Activated CD4-positive, alpha-beta memory T cell treated with anti-CD3 and anti-CD28 coated beads for 36 hours (primary cell): ENCODE measurements at regions not wholly inside any gene's neighbourhood (a gene's known extent, or its start where the extent isn't known, plus 50 kb on each side); places are given as distances from the start of the nearest gene placed in this dataset.

Experiments
- CTCF ChIA-PET: fragments of 350-600 bp; sonication (Branson Sonifier 250); formaldehyde crosslinking; loops from one replicate; lab custom pipeline; 2021; ENCODE audit warnings: antibody characterized with exemption, inconsistent platforms; lab: Charles Lee
- POLR2A ChIA-PET: fragments of 350-600 bp; sonication (Branson Sonifier 250); formaldehyde crosslinking; loops from one replicate; lab custom pipeline; 2021; ENCODE audit warnings: antibody characterized with exemption; lab: Charles Lee
- DNase-seq: peaks from one replicate; pipeline ENCODE4 v3.0.0-alpha.2; 2020
- H3K27ac Mint-ChIP-seq: one replicate; pipeline ENCODE4 v1.8.0; 2021; ENCODE audit warnings: mixed read lengths
- H3K27me3 Mint-ChIP-seq: one replicate; pipeline ENCODE4 v1.8.0; 2021; ENCODE audit warnings: mixed read lengths
- H3K36me3 Mint-ChIP-seq: one replicate; pipeline ENCODE4 v1.8.0; 2021; ENCODE audit warnings: mixed read lengths
- H3K4me1 Mint-ChIP-seq: one replicate; pipeline ENCODE4 v1.8.0; 2021; ENCODE audit warnings: low read depth, mixed read lengths
- H3K4me3 Mint-ChIP-seq: one replicate; pipeline ENCODE4 v1.8.0; 2021; ENCODE audit warnings: mild to moderate bottlenecking, mixed read lengths
- H3K9me3 Mint-ChIP-seq: one replicate; pipeline ENCODE4 v1.8.0; 2021; ENCODE audit warnings: mixed read lengths
- intact Hi-C: fragments of 100-400 bp; cut with micrococcal nuclease; formaldehyde crosslinking; loops from one replicate; pipeline ENCODE4 v1.15.1; 2023

DNA sequence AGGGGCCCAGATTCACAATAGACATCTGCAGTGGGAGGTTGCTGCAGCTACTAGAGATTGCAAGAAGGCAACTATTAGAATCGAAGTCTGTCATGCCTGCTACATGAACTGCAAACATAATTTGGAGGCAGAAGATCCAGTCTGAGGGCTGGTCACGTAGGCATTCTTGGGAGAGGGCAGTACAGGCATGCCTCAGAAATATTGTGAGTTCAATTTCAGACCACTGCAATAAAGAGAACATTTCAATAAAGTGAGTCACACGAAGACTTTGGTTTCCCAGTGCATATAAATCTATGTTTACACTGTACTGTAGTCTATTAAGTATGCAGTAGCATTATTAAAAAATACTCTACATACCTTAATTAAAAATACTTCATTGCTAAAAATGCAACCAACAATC is 585.8 kb upstream of the FAT1 start:
- H3K27me3 Mint-ChIP-seq, result no peaks in the 10 kb centered on the region
- no peaks in the 10 kb centered on the region for H3K36me3 Mint-ChIP-seq
- intact Hi-C loops, result no loop called here
- DNase-seq, result no peak
- ChIA-PET CTCF (no interaction called here), POLR2A (no interaction called here)
- H3K4me3 Mint-ChIP-seq, result no peak overlapping the region
- H3K9me3 Mint-ChIP-seq, result peaks cover 3% of the 10 kb centered on the region
- no peaks in the 10 kb centered on the region for H3K4me1 Mint-ChIP-seq
- no peak overlapping the region for H3K27ac Mint-ChIP-seq

DNA sequence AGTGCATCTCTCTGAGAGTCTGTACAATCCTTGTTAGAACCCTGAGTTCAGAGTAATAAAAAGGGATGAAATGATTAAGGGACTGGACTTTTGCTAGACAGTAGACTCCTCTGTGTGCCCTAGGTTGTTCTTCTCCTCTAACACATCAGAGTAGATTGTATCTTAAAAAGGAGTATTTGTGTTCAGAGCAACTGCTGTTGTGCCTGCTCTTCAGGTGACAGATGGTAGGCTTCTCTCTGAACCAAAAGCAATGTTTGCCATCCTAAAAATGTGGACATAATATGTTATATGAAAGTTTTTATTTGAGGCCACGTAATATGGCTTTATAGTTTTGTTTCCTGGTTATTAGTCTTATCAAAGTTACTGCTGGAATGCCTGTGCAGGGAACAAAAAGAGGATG is 588.6 kb upstream of the FAT1 start:
- H3K4me1 Mint-ChIP-seq, result no peaks in the 10 kb centered on the region
- H3K4me3 Mint-ChIP-seq, result no peak overlapping the region
- DNase-seq, result no peak
- H3K27me3 Mint-ChIP-seq, result no peaks in the 10 kb centered on the region
- peaks cover 5% of the 10 kb centered on the region for H3K9me3 Mint-ChIP-seq
- ChIA-PET POLR2A (no interaction called here), CTCF (no interaction called here)
- H3K27ac Mint-ChIP-seq, result no peak overlapping the region
- intact Hi-C loops, result no loop called here
- H3K36me3 Mint-ChIP-seq, result no peaks in the 10 kb centered on the region

DNA sequence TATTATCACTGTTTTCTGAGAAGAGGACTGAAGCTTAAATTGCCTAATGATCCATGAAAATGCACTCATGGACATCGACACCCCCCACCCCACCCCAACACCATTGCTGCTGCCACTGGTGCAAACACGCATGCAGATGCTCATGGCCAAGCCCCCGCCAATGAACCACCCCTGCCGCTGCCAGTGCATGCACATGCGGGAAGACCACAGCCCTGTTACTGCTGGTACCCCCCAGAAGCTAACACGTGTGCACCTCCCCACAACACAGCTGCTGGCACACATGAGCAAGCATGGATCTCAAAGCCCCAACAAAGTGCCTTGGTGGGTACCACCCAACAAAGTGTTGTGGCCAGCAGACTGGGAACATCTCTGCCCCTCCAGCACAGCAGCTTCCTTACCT is 594.1 kb upstream of the FAT1 start:
- POLR2A ChIA-PET, result no interaction called here
- intact Hi-C loops, result no loop called here
- no peak overlapping the region for H3K27ac Mint-ChIP-seq
- H3K4me1 Mint-ChIP-seq, result no peaks in the 10 kb centered on the region
- no peak for DNase-seq
- H3K27me3 Mint-ChIP-seq, result no peaks in the 10 kb centered on the region
- CTCF ChIA-PET, result no interaction called here
- no peak overlapping the region for H3K4me3 Mint-ChIP-seq
- peaks cover 7% of the 10 kb centered on the region for H3K9me3 Mint-ChIP-seq
- no peaks in the 10 kb centered on the region for H3K36me3 Mint-ChIP-seq

DNA sequence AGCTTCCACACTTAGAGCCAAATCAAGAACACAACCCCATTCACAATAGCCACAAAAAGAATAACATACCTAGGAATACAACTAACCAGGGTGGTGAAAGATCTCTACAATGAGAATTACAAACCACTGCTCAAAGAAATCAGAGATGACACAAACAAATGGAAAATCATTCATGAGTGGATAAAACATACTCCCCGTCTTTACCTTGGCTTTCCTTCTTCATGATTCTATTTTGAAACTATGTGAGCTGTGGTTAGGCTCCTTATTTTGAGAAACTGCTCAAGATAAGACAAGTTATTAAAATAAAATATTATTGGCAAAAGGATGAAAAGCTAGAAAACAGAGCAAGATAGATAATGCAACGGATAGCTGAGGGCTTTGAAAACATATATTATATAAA is 598.1 kb upstream of the FAT1 start:
- Mint-ChIP-seq H3K4me3 (no peak overlapping the region), H3K4me1 (no peaks in the 10 kb centered on the region), H3K9me3 (peaks cover 7% of the 10 kb centered on the region), H3K27me3 (no peaks in the 10 kb centered on the region), H3K27ac (no peak overlapping the region), H3K36me3 (no peaks in the 10 kb centered on the region)
- ChIA-PET CTCF (no interaction called here), POLR2A (no interaction called here)
- intact Hi-C loops, result no loop called here
- no peak for DNase-seq

DNA sequence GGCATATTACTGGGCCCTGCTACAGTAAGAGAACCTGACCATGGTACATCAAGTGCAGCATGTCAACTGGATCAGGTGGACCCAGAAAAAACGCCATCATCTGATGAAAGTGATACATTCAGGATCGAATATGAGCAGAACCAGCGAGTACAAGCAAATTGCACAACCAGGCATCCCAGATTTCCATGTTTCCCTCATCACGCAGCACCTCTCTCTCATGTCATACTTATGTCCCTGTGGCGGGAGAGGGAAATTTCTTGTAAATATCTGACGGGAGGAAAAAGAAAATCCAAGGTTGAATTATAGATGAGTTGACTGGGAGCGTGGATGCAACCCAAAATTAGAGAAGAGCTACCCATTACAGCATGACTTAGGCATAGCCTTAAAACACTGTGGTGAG is 608.5 kb upstream of the FAT1 start:
- CTCF ChIA-PET, result no interaction called here

DNA sequence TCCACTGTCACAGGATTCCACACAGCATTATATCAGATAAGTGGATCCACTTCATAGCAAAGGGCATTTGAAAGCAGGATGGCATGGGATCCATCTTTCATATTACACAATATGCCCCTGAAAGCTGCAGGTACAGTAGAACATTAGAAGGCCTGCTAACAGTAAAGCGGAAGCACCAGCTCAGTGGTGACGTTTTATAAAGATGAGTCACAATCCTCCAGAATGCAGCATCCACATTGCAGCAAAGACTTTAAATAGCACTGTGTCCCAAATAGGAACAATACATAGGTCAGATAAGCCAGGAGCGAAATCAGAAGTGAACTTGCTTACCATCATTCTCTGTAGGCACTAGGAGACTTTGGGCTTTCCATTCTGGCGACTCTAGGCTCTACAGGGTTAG is 609.5 kb upstream of the FAT1 start:
- Mint-ChIP-seq H3K9me3 (peaks cover 14% of the 10 kb centered on the region), H3K36me3 (no peaks in the 10 kb centered on the region), H3K27me3 (no peaks in the 10 kb centered on the region), H3K4me1 (no peaks in the 10 kb centered on the region), H3K27ac (no peak overlapping the region), H3K4me3 (no peak overlapping the region)
- POLR2A ChIA-PET, result no interaction called here
- CTCF ChIA-PET, result no interaction called here
- no peak for DNase-seq
- intact Hi-C loops, result no loop called here

More for the DNA sequence above, 608.5 kb upstream of the FAT1 start:
- intact Hi-C loops, result no loop called here
- no peaks in the 10 kb centered on the region for H3K27me3 Mint-ChIP-seq
- no peak overlapping the region for H3K27ac Mint-ChIP-seq
- H3K4me1 Mint-ChIP-seq, result no peaks in the 10 kb centered on the region
- POLR2A ChIA-PET, result no interaction called here
- DNase-seq, result no peak
- H3K36me3 Mint-ChIP-seq, result no peaks in the 10 kb centered on the region
- H3K4me3 Mint-ChIP-seq, result no peak overlapping the region
- peaks cover 14% of the 10 kb centered on the region for H3K9me3 Mint-ChIP-seq

DNA sequence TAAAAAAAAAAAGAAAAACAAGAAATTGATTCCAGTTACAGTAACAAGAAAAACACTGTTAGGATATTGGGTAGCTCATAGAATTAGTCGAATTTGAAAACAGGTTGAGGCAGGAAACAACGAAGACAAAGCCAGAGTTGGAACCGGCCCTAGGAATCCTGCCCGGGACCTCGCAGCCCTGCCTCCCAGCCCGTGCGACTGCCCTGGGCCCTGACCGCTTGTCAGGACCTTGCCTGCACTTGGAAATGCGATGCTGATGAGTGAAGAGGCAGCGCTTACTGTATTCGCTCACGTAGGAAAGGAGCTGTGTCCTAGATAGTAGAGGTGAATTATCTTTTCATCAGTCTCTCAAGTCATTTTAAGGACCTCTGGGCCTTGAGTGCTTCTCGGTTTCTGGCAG is 611.7 kb upstream of the FAT1 start:
- Mint-ChIP-seq H3K9me3 (peaks cover 19% of the 10 kb centered on the region), H3K27ac (no peak overlapping the region), H3K4me1 (no peaks in the 10 kb centered on the region), H3K36me3 (no peaks in the 10 kb centered on the region), H3K4me3 (no peak overlapping the region), H3K27me3 (no peaks in the 10 kb centered on the region)
- no peak for DNase-seq
- intact Hi-C loops, result no loop called here
- CTCF ChIA-PET, result interaction anchor here (0.6 kb wide), 1 partner anchor 101 kb away, joined by 3 read pairs; no protein-coding TSS in a partner anchor
- POLR2A ChIA-PET, result no interaction called here

DNA sequence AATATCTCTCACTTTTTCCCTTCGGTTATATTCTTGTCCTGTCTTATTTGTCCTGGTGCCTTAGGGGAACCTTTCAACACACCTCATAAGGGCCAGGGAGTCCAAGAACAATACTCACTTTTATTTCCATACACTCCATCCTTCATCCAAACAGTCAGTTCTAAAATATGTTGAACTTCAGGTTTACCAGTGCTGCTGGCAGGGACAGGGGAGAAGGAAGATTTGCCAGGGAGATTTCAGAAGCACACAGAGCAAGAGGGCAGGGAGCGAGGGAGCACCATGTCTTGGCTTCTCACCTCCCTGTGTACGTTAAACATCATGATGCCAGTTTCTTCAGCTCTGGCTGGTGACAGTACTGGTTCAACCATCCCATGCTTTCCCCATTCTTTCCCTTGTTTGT is 631.1 kb upstream of the FAT1 start:
- Mint-ChIP-seq H3K9me3 (peaks cover 5% of the 10 kb centered on the region), H3K4me3 (no peak overlapping the region), H3K27me3 (no peaks in the 10 kb centered on the region), H3K36me3 (no peaks in the 10 kb centered on the region), H3K27ac (no peak overlapping the region), H3K4me1 (no peaks in the 10 kb centered on the region)
- intact Hi-C loops, result no loop called here
- ChIA-PET CTCF (no interaction called here), POLR2A (no interaction called here)
- DNase-seq, result no peak

DNA sequence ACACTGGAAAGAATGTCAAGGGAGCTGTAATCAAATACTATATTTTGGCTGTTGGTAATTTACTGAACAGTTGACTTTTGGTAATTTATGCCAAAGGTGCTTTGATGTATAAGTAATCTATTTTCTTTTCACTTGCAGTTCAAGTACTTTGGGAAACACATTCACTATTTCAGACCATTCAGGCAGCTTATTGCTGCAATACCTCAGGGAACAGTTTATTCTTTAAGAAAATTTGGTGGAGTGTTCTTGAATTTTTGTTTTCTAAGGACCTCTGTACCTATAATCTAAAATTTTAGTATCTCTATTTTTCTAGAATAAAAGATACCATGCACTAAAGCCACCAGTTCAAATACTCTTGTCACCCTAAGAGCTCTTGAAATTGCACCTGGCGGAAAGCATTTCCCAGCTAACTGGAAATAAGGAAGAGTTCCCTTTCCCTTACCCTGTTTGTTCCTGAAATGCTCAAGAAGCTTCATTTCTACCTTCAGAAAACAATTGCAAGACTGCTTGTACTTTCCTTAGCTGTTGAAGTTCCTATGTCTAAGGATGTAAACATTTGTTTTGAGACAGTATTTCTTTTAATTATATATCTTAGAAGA is 633.5 kb upstream of the FAT1 start:
- Mint-ChIP-seq H3K27ac (no peak overlapping the region), H3K27me3 (no peaks in the 10 kb centered on the region), H3K36me3 (no peaks in the 10 kb centered on the region), H3K4me1 (no peaks in the 10 kb centered on the region), H3K9me3 (peaks cover 5% of the 10 kb centered on the region), H3K4me3 (no peak overlapping the region)
- no peak for DNase-seq
- intact Hi-C loops, result no loop called here
- CTCF ChIA-PET, result no interaction called here
- POLR2A ChIA-PET, result no interaction called here

DNA sequence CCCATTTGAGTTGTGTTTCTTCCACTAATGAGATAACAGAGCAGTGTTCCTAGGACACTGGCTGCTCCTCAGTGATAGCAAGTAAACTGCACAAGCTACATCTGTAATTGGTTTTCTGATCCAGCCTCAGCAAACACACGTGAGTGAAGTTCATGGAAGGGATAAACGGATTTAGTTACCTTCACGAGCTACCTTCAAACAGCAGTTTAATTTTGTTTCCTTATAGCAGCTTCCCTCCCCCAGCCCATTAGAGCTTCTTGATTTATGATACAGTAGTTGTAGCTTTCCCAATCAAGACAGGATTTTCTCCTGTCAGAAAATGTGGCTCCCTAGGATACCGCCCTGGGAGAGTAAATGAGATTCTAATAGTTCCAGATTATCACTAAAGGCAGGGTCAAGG is 634.2 kb upstream of the FAT1 start:
- Mint-ChIP-seq H3K36me3 (no peaks in the 10 kb centered on the region), H3K4me1 (no peaks in the 10 kb centered on the region), H3K27ac (no peak overlapping the region)

DNA sequence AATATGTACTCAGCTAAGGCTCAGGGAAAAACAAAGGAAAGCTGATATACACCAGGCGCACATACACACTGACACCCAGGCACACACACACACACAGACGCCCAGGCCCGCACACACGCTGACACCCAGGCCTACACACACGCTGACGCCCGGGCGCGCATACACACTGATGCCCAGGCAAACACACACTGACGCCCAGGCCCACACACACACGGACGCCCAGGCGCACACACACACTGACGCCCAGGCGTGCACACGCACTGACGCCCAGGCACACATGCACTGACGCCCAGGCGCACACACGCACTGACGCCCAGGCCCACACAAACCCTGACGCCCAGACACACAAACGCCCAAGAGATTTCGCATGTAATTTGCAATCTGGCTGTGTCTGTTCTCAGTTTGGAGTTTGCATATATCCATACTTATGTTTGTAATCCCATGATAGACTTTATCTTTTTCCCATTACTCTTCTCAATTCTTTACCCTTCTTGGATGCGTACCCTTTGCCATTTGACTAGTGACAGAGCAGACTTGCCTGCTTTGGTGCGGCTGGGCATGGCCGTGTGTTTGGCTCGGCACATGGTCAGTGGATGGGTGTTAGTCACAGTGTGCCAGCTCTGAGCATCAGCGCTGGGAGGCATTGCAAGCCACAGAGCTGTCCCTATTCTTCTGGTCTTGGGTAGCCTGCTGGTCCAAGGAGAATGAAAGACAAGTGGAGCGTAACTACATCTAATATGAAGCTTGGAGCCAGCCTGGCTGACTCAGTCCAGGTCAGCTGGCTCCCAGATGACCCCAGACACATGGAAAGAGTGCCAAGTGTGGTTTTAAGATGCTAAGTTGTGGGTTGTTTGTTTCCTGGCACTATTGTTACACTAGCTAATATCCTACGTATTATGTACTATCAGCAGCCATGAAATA is 632.4 kb upstream of the ZFP42 start:
- ChIA-PET CTCF (no interaction called here), POLR2A (no interaction called here)
- H3K4me3 Mint-ChIP-seq, result no peak overlapping the region
- no peaks in the 10 kb centered on the region for H3K4me1 Mint-ChIP-seq
- DNase-seq, result no peak
- H3K36me3 Mint-ChIP-seq, result no peaks in the 10 kb centered on the region
- intact Hi-C loops, result no loop called here
- no peak overlapping the region for H3K27ac Mint-ChIP-seq
- H3K27me3 Mint-ChIP-seq, result no peaks in the 10 kb centered on the region
- peaks cover 4% of the 10 kb centered on the region for H3K9me3 Mint-ChIP-seq

More for the DNA sequence above, 634.2 kb upstream of the FAT1 start:
- H3K9me3 Mint-ChIP-seq, result peaks cover 5% of the 10 kb centered on the region
- intact Hi-C loops, result no loop called here
- no peak for DNase-seq
- ChIA-PET POLR2A (no interaction called here), CTCF (no interaction called here)
- H3K27me3 Mint-ChIP-seq, result no peaks in the 10 kb centered on the region
- H3K4me3 Mint-ChIP-seq, result no peak overlapping the region

DNA sequence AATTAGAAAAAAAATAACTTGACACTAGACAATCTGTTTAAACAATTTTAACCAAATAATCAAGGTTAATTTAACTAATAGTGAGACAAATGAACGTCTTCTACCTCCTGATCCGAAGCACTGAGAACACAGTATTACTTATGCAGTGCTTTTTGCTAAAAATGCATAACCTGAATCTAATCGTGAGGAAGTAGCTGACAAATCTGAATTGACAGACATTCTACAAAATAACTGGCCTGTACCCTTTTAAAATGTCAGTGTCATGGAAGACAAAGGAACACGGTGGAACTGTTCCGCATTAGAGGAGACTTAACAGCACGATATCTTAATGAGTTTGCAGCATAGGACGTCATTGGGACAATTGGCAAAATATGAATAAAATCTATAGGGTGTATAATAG is 631.2 kb upstream of the ZFP42 start:
- no peak overlapping the region for H3K27ac Mint-ChIP-seq
- no peaks in the 10 kb centered on the region for H3K36me3 Mint-ChIP-seq
- no peak overlapping the region for H3K4me3 Mint-ChIP-seq
- H3K27me3 Mint-ChIP-seq, result no peaks in the 10 kb centered on the region
- CTCF ChIA-PET, result no interaction called here
- H3K4me1 Mint-ChIP-seq, result no peaks in the 10 kb centered on the region
- peaks cover 4% of the 10 kb centered on the region for H3K9me3 Mint-ChIP-seq
- POLR2A ChIA-PET, result no interaction called here
- intact Hi-C loops, result no loop called here
- no peak for DNase-seq

DNA sequence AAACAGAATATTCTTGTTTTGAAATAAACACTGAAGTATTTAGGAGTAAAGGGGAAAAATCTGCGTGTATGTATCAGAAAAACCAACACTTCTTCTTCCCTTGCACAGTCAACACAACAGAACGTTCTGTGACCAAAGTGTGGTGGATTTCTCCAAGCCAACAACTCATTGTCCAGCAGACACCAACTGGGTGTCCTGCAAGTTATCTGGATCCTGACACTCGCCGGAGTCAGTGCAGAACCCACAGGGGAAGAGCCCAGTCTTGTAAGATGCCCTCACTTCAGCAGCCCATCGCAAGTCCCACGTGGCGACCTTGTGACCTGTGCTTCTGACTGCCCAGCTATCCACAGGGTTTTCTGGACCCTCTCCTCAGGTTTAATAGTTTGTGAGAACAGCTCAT is 630.7 kb upstream of the ZFP42 start:
- no peak overlapping the region for H3K4me3 Mint-ChIP-seq
- H3K27me3 Mint-ChIP-seq, result no peaks in the 10 kb centered on the region
- ChIA-PET CTCF (no interaction called here), POLR2A (no interaction called here)
- no peaks in the 10 kb centered on the region for H3K4me1 Mint-ChIP-seq
- H3K27ac Mint-ChIP-seq, result no peak overlapping the region
- peaks cover 4% of the 10 kb centered on the region for H3K9me3 Mint-ChIP-seq
- intact Hi-C loops, result no loop called here
- no peak for DNase-seq
- H3K36me3 Mint-ChIP-seq, result no peaks in the 10 kb centered on the region
